H9 (cell line): ENCODE measurements at regions not wholly inside any gene's neighbourhood (a gene's known extent, or its start where the extent isn't known, plus 50 kb on each side); places are given as distances from the start of the nearest gene placed in this dataset.

Source experiments
- DNase-seq: peaks from one replicate; pipeline ENCODE4 v3.0.0-alpha.2; 2017
- H2AFZ ChIP-seq: one replicate; pipeline ENCODE4 v1.6.1; 2013; ENCODE audit warnings: mild to moderate bottlenecking, low read length, control low read depth, moderate library complexity
- H2AK5ac ChIP-seq: 2 replicates; pipeline ENCODE4 v1.6.1; 2013; ENCODE audit warnings: low read length, control low read depth, mixed read lengths; ENCODE audit not compliant: insufficient read length
- H2BK120ac ChIP-seq: one replicate; pipeline ENCODE4 v1.6.1; 2013; ENCODE audit warnings: low read depth, mild to moderate bottlenecking, low read length, control low read depth, inconsistent platforms; ENCODE audit not compliant: poor library complexity, severe bottlenecking
- H2BK12ac ChIP-seq: 2 replicates; pipeline ENCODE4 v1.6.1; 2013; ENCODE audit warnings: low read length, control low read depth, mixed read lengths, low read depth; ENCODE audit not compliant: insufficient read length
- H2BK15ac ChIP-seq: 2 replicates; pipeline ENCODE4 v1.6.1; 2013; ENCODE audit warnings: low read depth, low read length, control low read depth
- H2BK20ac ChIP-seq: one replicate; pipeline ENCODE4 v1.6.1; 2013; ENCODE audit warnings: low read depth, mild to moderate bottlenecking, low read length, control low read depth, inconsistent platforms; ENCODE audit not compliant: poor library complexity, severe bottlenecking
- H2BK5ac ChIP-seq: 2 replicates; pipeline ENCODE4 v1.6.1; 2013; ENCODE audit warnings: low read length, control low read depth, mixed read lengths; ENCODE audit not compliant: insufficient read length
- H3K14ac ChIP-seq: 2 replicates; pipeline ENCODE4 v1.6.1; 2013; ENCODE audit warnings: low read length, control low read depth; ENCODE audit not compliant: insufficient read depth
- H3K18ac ChIP-seq: 2 replicates; pipeline ENCODE4 v1.6.1; 2013; ENCODE audit warnings: low read depth, mild to moderate bottlenecking, mixed read lengths, low read length, control low read depth; ENCODE audit not compliant: insufficient read length
- H3K23ac ChIP-seq: 2 replicates; pipeline ENCODE4 v1.6.1; 2013; ENCODE audit warnings: low read length, control low read depth, mixed read lengths, low read depth; ENCODE audit not compliant: insufficient read length
- H3K23me2 ChIP-seq: 2 replicates; pipeline ENCODE4 v1.6.1; 2013; ENCODE audit warnings: low read depth, mild to moderate bottlenecking, mixed read lengths, low read length, control low read depth; ENCODE audit not compliant: insufficient read length, poor library complexity, severe bottlenecking
- H3K27ac ChIP-seq: 2 replicates; pipeline ENCODE4 v1.5.1; 2013; ENCODE audit warnings: low read length, control low read depth, mixed read lengths, low read depth; ENCODE audit not compliant: insufficient read length
- H3K27me3 ChIP-seq: 2 replicates; pipeline ENCODE4 v1.6.1; 2013; ENCODE audit warnings: low read length, control low read depth, inconsistent platforms; ENCODE audit not compliant: insufficient read depth
- H3K4ac ChIP-seq: 2 replicates; pipeline ENCODE4 v1.6.1; 2013; ENCODE audit warnings: low read depth, mild to moderate bottlenecking, control low read depth, inconsistent platforms, low read length, moderate library complexity
- H3K4me1 ChIP-seq: 2 replicates; pipeline ENCODE4 v1.6.1; 2013; ENCODE audit warnings: low read length, control low read depth, inconsistent platforms; ENCODE audit not compliant: insufficient read depth
- H3K4me2 ChIP-seq: 2 replicates; pipeline ENCODE4 v1.6.1; 2013; ENCODE audit warnings: low read length, control low read depth, mixed read lengths; ENCODE audit not compliant: insufficient read length, insufficient read depth
- H3K56ac ChIP-seq: 2 replicates; pipeline ENCODE4 v1.6.1; 2013; ENCODE audit warnings: low read depth, mild to moderate bottlenecking, mixed read lengths, low read length, control low read depth; ENCODE audit not compliant: insufficient read length
- H3K79me1 ChIP-seq: 2 replicates; pipeline ENCODE4 v1.6.1; 2013; ENCODE audit warnings: low read depth, mild to moderate bottlenecking, moderate library complexity, low read length, control low read depth, inconsistent platforms; ENCODE audit not compliant: insufficient read depth, poor library complexity, severe bottlenecking
- H3K79me2 ChIP-seq: 2 replicates; pipeline ENCODE4 v1.6.1; 2013; ENCODE audit warnings: low read length, control low read depth, inconsistent platforms; ENCODE audit not compliant: insufficient read depth
- H3K9ac ChIP-seq: 2 replicates; pipeline ENCODE4 v1.6.1; 2013; ENCODE audit warnings: low read length, control low read depth, mixed read lengths; ENCODE audit not compliant: insufficient read length; ENCODE audit errors: extremely low read depth
- H3K9me3 ChIP-seq: one replicate; pipeline ENCODE4 v1.6.1; 2013; ENCODE audit warnings: low read depth, low read length, inconsistent platforms; ENCODE audit not compliant: control insufficient read depth
- H3T11ph ChIP-seq: one replicate; pipeline ENCODE4 v1.6.1; 2013; ENCODE audit warnings: mild to moderate bottlenecking, low read length, control low read depth, inconsistent platforms
- H4K20me1 ChIP-seq: one replicate; pipeline ENCODE4 v1.6.1; 2013; ENCODE audit not compliant: control insufficient read depth, insufficient read length, insufficient read depth
- H4K5ac ChIP-seq: 2 replicates; pipeline ENCODE4 v1.6.1; 2013; ENCODE audit warnings: low read depth, mild to moderate bottlenecking, mixed read lengths, low read length, control low read depth; ENCODE audit not compliant: insufficient read length
- H4K8ac ChIP-seq: replicated peaks from 2 replicates; pipeline ENCODE4 v1.6.1; 2013; ENCODE audit warnings: low read length, control low read depth, mixed read lengths, low read depth; ENCODE audit not compliant: insufficient read length
- H4K91ac ChIP-seq: 2 replicates; pipeline ENCODE4 v1.6.1; 2013; ENCODE audit warnings: low read depth, mild to moderate bottlenecking, moderate library complexity, mixed read lengths, low read length, control low read depth; ENCODE audit not compliant: insufficient read length
- H3K27ac Mint-ChIP-seq, 3 experiments: 2 replicates in 2 of 3; 3 replicates in 1 of 3; pipeline ENCODE4 v1.8.0; 2020 to 2021; ENCODE audit warnings: mixed read lengths in 3 of 3, mild to moderate bottlenecking in 1 of 3, moderate library complexity in 1 of 3
- H3K27me3 Mint-ChIP-seq: 2 replicates; pipeline ENCODE4 v1.8.0; 2021; ENCODE audit warnings: low read depth, mild to moderate bottlenecking, moderate library complexity, mixed read lengths
- H3K36me3 Mint-ChIP-seq, 3 experiments: 2 replicates in 2 of 3; 3 replicates in 1 of 3; pipeline ENCODE4 v1.8.0; 2020 to 2021; ENCODE audit warnings: low read depth in 3 of 3, mixed read lengths in 3 of 3; ENCODE audit not compliant: insufficient read depth in 1 of 3
- H3K4me1 Mint-ChIP-seq, 2 experiments: 2 replicates each; pipeline ENCODE4 v1.8.0; 2020; ENCODE audit warnings: mixed read lengths in 2 of 2
- H3K4me3 Mint-ChIP-seq, 2 experiments: 2 replicates in 1 of 2; 3 replicates in 1 of 2; pipeline ENCODE4 v1.8.0; 2020 to 2021; ENCODE audit warnings: mild to moderate bottlenecking in 2 of 2, mixed read lengths in 2 of 2, moderate library complexity in 1 of 2
- H3K9me3 Mint-ChIP-seq, 2 experiments: 2 replicates in 1 of 2; 3 replicates in 1 of 2; pipeline ENCODE4 v1.8.0; 2020; ENCODE audit warnings: mild to moderate bottlenecking in 2 of 2, mixed read lengths in 2 of 2, moderate library complexity in 1 of 2
- WGBS: extraction: QIAGEN DNeasy Blood & Tissue Kit; methylation state at CpG from one replicate; pipeline ENCODE4 v1.1.7; 2013; ENCODE audit warnings: missing lambda C conversion rate, low lambda C conversion rate, mixed read lengths; ENCODE audit not compliant: insufficient read length; ENCODE audit errors: extremely low coverage; 5-methylcytosine and 5-hydroxymethylcytosine counted together
- TF ChIP-seq, protein P1 (sequence below): fragments of 200-600 bp; sonication (generic); conservative IDR thresholded peaks from 3 replicates; pipeline ENCODE4 v1.8.0; 2021; ENCODE audit warnings: antibody characterized with exemption, mild to moderate bottlenecking

DNA sequence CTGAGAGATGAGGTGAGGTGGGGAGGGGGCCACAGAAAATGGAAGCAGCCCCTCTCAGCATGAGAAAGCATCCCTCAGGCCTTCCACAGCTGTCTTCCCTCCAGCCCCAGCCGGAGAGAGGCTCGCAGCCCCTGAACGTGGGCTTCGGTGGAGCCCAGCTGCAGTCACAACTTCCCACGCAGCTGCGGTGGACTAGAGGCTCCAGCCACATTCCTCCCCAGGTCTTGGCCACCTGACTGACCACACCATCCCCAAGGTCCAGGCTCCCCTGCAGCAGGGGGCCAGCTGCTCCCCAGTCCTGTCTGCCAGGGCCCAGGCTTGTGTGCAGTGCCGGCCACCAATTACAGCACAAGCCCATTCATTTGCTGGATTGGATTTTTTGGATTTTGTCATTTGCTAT is 212.3 kb upstream of the BCOR start:
- Histone ChIP-seq H2BK15ac (no peak overlapping the region), H3K9me3 (no peaks in the 10 kb centered on the region), H2AFZ (no peak overlapping the region), H3K79me2 (no peaks in the 10 kb centered on the region), H3K4ac (no peak overlapping the region), H2BK120ac (no peak overlapping the region), H3K4me2 (no peak overlapping the region), H3K9ac (no peak overlapping the region), H3K23ac (no peak overlapping the region), H2BK12ac (no peak overlapping the region), H4K91ac (no peak overlapping the region), H3K27me3 (no peaks in the 10 kb centered on the region), H2AK5ac (no peak overlapping the region), H3T11ph (no peak overlapping the region), H3K56ac (no peak overlapping the region), H3K18ac (no peak overlapping the region), H4K20me1 (no peaks in the 10 kb centered on the region), H4K8ac (no peak overlapping the region), H3K4me1 (peaks cover 6% of the 10 kb centered on the region), H3K14ac (no peak overlapping the region), H4K5ac (no peak overlapping the region), H2BK5ac (no peak overlapping the region), H2BK20ac (no peak overlapping the region), H3K27ac (no peak overlapping the region), H3K23me2 (peaks cover 2% of the 10 kb centered on the region), H3K79me1 (no peaks in the 10 kb centered on the region)
- peaks cover 86 to 87% of the 10 kb centered on the region in 2 experiments for H3K9me3 Mint-ChIP-seq
- peaks cover 3 to 12% (median 8%) of the 10 kb centered on the region in 3 experiments; a peak in 4 of 7 replicates for H3K36me3 Mint-ChIP-seq
- TF ChIP-seq, protein P1, sequence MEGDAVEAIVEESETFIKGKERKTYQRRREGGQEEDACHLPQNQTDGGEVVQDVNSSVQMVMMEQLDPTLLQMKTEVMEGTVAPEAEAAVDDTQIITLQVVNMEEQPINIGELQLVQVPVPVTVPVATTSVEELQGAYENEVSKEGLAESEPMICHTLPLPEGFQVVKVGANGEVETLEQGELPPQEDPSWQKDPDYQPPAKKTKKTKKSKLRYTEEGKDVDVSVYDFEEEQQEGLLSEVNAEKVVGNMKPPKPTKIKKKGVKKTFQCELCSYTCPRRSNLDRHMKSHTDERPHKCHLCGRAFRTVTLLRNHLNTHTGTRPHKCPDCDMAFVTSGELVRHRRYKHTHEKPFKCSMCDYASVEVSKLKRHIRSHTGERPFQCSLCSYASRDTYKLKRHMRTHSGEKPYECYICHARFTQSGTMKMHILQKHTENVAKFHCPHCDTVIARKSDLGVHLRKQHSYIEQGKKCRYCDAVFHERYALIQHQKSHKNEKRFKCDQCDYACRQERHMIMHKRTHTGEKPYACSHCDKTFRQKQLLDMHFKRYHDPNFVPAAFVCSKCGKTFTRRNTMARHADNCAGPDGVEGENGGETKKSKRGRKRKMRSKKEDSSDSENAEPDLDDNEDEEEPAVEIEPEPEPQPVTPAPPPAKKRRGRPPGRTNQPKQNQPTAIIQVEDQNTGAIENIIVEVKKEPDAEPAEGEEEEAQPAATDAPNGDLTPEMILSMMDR = no peak
- no peak overlapping the region for H3K27ac Mint-ChIP-seq
- no peak for DNase-seq
- no peak overlapping the region for H3K4me3 Mint-ChIP-seq
- peaks cover 14% of the 10 kb centered on the region for H3K27me3 Mint-ChIP-seq
- peaks cover 17 to 19% of the 10 kb centered on the region in 2 experiments; a peak in 3 of 4 replicates for H3K4me1 Mint-ChIP-seq
- WGBS = no CpG with 5 or more reads among the region's 7 CpGs
